Ascending aorta (tissue), 2 donors: ENCODE measurements at regions not wholly inside any gene's neighbourhood (a gene's known extent, or its start where the extent isn't known, plus 50 kb on each side); places are given as distances from the start of the nearest gene placed in this dataset.

ENCODE experiments used
- DNase-seq, 2 donors: peaks; one replicate each; pipeline ENCODE4 v3.0.0-alpha.2; 2019; ENCODE audit warnings: low spot score in 2 of 2
- H3K27ac ChIP-seq, 2 donors: fragments of 200-600 bp; sonication (generic); one replicate each; pipeline ENCODE4 v1.5.1; 2016 to 2017; ENCODE audit warnings: mild to moderate bottlenecking in 1 of 2
- H3K27me3 ChIP-seq: fragments of 200-600 bp; sonication (generic); one replicate; pipeline ENCODE4 v1.5.1; 2017
- H3K36me3 ChIP-seq, 2 donors: fragments of 200-600 bp; sonication (generic); one replicate each; pipeline ENCODE4 v1.5.1; 2016
- H3K4me1 ChIP-seq, 2 donors: fragments of 200-600 bp; sonication (generic); one replicate each; pipeline ENCODE4 v1.5.1; 2016 to 2017; ENCODE audit warnings: mild to moderate bottlenecking in 1 of 2
- H3K4me3 ChIP-seq, 2 donors: fragments of 200-600 bp; sonication (generic); one replicate each; pipeline ENCODE4 v1.5.1; 2016 to 2017; ENCODE audit warnings: mild to moderate bottlenecking in 1 of 2
- H3K9me3 ChIP-seq, 2 donors: fragments of 200-600 bp; sonication (generic); one replicate each; pipeline ENCODE4 v1.5.1; 2016
- intact Hi-C: fragments of 100-400 bp; cut with DNase I; formaldehyde crosslinking; loops from one replicate; pipeline ENCODE4 v1.15.1; 2023
- TF ChIP-seq, protein P1 (sequence below), 3 experiments: fragments of 200-600 bp in 2 of 3; fragments of 450-650 bp in 1 of 3; sonication (generic) in 2 of 3; IDR thresholded peaks; one replicate each; pipeline ENCODE4 v1.5.1; 2016 to 2019; ENCODE audit warnings: antibody characterized with exemption in 3 of 3, mild to moderate bottlenecking in 1 of 3, moderate library complexity in 1 of 3

DNA sequence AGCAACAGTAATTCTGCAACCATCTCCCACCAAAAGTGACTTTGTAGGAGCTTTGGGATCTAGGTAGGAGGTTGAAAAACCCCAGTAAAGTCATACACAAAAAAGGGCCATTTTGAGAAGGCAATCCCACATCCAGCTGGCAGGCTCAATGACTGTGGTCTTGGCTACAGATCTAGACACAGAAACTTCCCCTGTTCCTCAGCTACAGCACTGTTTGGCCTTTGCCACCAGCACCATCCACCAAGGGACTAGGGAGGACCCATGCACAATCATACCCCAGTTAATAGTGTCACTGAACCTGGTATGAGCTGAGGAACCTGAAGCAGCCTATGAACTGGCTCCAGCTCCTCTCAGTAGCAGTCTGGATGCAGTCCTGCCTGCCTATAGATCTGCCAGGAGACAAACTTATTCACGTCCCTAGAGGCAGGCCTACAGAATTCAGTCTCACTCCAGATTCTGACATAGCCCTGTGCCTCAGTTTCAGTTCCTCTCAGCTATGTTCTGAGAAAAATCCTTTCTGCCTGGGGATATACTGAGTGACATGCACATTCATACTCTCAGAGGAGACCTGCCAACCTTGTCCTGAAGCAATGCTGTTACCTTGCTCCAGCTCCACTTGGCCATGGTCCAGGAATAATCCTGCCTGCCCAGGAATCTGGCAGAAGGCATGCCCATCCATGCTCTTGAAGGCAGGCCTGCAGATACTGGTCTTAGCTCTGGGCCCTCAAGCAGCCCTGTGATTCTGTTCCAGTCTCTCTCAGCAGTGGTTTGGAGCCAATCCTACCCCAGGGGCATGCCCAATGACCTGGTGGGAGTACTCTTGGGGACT, 2048.3 kb upstream of the PCDH20 start:
- Histone ChIP-seq H3K27me3 (no peaks in the 10 kb centered on the region), H3K27ac (no peak overlapping the region), H3K36me3 (no peaks in the 10 kb centered on the region), H3K4me1 (no peaks in the 10 kb centered on the region), H3K4me3 (no peak overlapping the region), H3K9me3 (no peaks in the 10 kb centered on the region)
- no peak for DNase-seq
- intact Hi-C loops: no loop called here
- TF ChIP-seq, protein P1, sequence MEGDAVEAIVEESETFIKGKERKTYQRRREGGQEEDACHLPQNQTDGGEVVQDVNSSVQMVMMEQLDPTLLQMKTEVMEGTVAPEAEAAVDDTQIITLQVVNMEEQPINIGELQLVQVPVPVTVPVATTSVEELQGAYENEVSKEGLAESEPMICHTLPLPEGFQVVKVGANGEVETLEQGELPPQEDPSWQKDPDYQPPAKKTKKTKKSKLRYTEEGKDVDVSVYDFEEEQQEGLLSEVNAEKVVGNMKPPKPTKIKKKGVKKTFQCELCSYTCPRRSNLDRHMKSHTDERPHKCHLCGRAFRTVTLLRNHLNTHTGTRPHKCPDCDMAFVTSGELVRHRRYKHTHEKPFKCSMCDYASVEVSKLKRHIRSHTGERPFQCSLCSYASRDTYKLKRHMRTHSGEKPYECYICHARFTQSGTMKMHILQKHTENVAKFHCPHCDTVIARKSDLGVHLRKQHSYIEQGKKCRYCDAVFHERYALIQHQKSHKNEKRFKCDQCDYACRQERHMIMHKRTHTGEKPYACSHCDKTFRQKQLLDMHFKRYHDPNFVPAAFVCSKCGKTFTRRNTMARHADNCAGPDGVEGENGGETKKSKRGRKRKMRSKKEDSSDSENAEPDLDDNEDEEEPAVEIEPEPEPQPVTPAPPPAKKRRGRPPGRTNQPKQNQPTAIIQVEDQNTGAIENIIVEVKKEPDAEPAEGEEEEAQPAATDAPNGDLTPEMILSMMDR (IDR thresholded peaks at IDR 0.05): no peak

DNA sequence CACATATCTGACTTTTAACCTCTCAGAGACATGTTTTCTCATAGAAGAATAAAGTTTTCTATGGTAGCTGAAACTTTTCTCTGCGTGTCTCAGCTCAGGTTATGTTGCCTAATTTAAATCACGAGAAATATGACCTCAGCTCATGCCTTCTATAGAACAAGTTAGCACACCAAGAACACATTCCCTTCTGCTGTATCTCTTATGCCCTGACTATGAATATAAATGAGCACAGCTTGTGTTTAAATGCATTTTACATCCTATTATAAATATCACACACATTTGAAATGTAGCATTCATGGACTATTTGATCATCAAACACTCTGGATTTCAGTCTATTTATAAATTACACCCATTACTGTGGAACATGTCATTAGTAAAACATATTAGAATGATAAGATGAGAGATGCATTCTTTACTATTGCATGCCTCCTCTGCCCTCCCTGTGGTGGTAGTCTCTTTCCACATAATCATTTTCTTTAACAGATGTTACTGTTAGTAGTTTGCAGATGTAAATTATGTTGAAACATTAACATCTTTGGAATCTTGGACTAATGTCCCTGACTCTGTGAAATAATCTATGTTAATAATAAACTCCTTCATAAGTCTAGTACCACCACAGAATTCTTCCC, 2044.9 kb upstream of the PCDH20 start:
- no peak overlapping the region for H3K27ac ChIP-seq
- H3K27me3 ChIP-seq: no peaks in the 10 kb centered on the region
- H3K4me3 ChIP-seq: no peak overlapping the region
- no peaks in the 10 kb centered on the region for H3K9me3 ChIP-seq
- no peak for DNase-seq
- TF ChIP-seq, protein P1 (IDR thresholded peaks at IDR 0.05): no peak
- H3K4me1 ChIP-seq: no peaks in the 10 kb centered on the region
- no peaks in the 10 kb centered on the region for H3K36me3 ChIP-seq
- intact Hi-C loops: no loop called here

DNA sequence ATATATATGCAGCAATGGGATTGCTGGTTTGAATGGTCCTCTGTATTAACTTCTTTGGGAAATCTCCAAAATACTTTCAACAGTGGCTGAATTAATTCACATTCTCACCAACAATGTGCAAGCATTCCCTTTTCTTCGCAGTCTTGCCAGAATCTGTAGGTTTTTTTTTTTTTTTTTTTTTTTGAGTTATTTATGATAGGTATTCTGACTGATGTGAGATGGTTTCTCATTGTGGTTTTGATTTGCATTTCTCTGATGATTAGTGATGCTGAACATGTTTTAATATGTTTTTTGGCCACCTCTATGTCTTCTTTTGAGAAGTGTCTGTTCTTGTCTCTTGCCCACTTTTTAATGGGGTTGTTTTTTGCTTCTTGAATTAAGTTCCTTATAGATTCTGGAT, 2041.5 kb upstream of the PCDH20 start:
- H3K27me3 ChIP-seq: no peaks in the 10 kb centered on the region
- TF ChIP-seq, protein P1 (IDR thresholded peaks at IDR 0.05): no peak
- H3K4me3 ChIP-seq: no peak overlapping the region
- no peaks in the 10 kb centered on the region for H3K9me3 ChIP-seq
- no peaks in the 10 kb centered on the region for H3K36me3 ChIP-seq
- no peak for DNase-seq
- H3K27ac ChIP-seq: no peak overlapping the region
- intact Hi-C loops: no loop called here
- H3K4me1 ChIP-seq: no peaks in the 10 kb centered on the region

DNA sequence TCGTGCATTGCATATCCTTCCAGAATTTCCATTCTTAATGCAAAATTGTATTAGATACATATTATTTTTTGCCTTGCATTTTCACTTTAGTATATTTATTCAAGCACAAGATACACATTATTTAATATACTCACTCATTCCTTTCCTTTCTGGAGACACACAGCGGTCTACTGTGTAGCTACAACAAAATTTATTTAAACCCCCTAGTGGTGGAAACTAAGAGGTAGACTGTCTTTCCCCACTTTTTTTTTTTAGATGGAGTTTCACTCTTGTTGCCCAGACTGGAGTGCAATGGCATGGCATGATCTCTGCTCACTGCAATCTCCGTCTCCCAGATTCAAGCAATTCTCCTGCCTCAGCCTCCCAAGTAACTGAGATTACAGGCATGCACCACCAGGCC, 2040.3 kb upstream of the PCDH20 start:
- TF ChIP-seq, protein P1 (IDR thresholded peaks at IDR 0.05): no peak
- intact Hi-C loops: no loop called here

DNA sequence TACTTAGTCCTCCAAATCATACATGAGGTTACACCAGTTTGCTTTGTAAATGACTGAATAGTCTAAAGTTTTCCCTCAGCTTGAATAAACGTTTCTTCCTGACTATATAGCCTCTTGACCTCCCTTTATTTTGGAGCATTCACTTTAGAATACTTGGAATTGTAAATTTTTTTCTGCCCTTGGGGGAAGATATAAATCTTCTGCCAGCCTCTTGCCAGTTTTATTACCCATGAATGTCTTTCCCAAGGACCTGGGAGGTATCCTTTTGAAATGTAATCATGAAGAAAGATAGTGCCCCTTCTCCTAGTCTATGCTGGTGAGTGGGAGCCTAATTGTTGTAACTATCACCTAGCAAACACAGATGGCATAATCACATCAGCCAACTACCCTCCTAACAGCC, 2033.9 kb upstream of the PCDH20 start:
- intact Hi-C loops: no loop called here
- H3K9me3 ChIP-seq: no peaks in the 10 kb centered on the region
- H3K36me3 ChIP-seq: no peaks in the 10 kb centered on the region
- no peaks in the 10 kb centered on the region for H3K27me3 ChIP-seq
- no peak overlapping the region for H3K27ac ChIP-seq
- TF ChIP-seq, protein P1 (IDR thresholded peaks at IDR 0.05): no peak
- no peaks in the 10 kb centered on the region for H3K4me1 ChIP-seq
- H3K4me3 ChIP-seq: no peak overlapping the region
- no peak for DNase-seq

More for the DNA sequence above, 2040.3 kb upstream of the PCDH20 start:
- Histone ChIP-seq H3K4me1 (no peaks in the 10 kb centered on the region), H3K36me3 (no peaks in the 10 kb centered on the region), H3K4me3 (no peak overlapping the region), H3K9me3 (no peaks in the 10 kb centered on the region), H3K27ac (no peak overlapping the region), H3K27me3 (no peaks in the 10 kb centered on the region)
- DNase-seq: no peak
